SK-N-SH (cell line): ENCODE measurements at regions not wholly inside any gene's neighbourhood (a gene's known extent, or its start where the extent isn't known, plus 50 kb on each side); places are given as distances from the start of the nearest gene placed in this dataset.
A peak's percentile ranks its signal among the peaks of the same experiment; 100 is the strongest.

ENCODE experiments used
- CTCF ChIP-seq: fragments of 200-600 bp; sonication (generic); IDR thresholded peaks from 2 replicates; pipeline ENCODE4 v1.6.1; 2017; ENCODE audit warnings: antibody characterized with exemption, mild to moderate bottlenecking, moderate library complexity
- ELF1 ChIP-seq: IDR thresholded peaks from 2 replicates; pipeline ENCODE4 v1.4.0; 2012
- FOXJ3 ChIP-seq: sonication (generic); formaldehyde crosslinking; IDR thresholded peaks from 2 replicates; pipeline ENCODE4 v1.5.1; 2020; ENCODE audit warnings: mild to moderate bottlenecking, missing genetic modification reagents
- IRF3 ChIP-seq: fragments of 150-350 bp; IDR thresholded peaks from 2 replicates; pipeline ENCODE4 v1.6.1; 2016; ENCODE audit warnings: mild to moderate bottlenecking, low read depth, low read length
- POLR2AphosphoS5 ChIP-seq: IDR thresholded peaks from 2 replicates; pipeline ENCODE4 v1.6.1; 2012; ENCODE audit warnings: low read depth, low read length
- USF2 ChIP-seq: fragments of 150-350 bp; IDR thresholded peaks from 2 replicates; pipeline ENCODE4 v1.6.1; 2017; ENCODE audit warnings: antibody characterized with exemption, low read length, low read depth, borderline replicate concordance
- ZBTB33 ChIP-seq: IDR thresholded peaks from 2 replicates; pipeline ENCODE4 v1.4.0; 2012; ENCODE audit warnings: low read depth, borderline replicate concordance

GRCh38 chr14:34227834-34228649 is 234.0 kb downstream of the SPTSSA start:
- TF ChIP-seq ELF1: no peak
- no peak for TF ChIP-seq FOXJ3 (CRISPR knock-in tag)
- TF ChIP-seq POLR2AphosphoS5: no peak
- TF ChIP-seq CTCF: peak; percentile 83
- TF ChIP-seq IRF3: no peak
- TF ChIP-seq USF2: no peak
- no peak for TF ChIP-seq ZBTB33
